ENCODE measurements at regions not wholly inside any gene's neighbourhood (a gene's known extent, or its start where the extent isn't known, plus 50 kb on each side); places are given as distances from the start of the nearest gene placed in this dataset.

DNA sequence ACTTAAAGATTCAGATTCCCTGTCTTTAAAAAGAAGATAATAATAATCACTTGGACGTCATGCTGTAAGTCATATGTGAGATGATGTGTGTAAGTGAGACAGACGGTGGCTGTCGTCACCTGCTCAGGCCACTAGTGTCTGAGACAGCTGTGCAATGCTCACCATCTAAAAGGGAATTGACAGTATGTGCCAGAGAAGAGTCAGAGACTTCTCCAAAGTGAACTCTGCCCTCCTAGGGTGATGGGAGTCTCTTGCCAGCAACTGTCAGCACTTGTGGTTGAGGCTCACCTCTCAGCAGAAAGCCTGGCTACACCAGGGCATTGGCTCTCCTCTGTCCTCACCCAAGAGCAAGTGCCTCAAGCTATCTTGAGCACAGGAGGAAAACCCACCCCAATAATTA is 131.6 kb upstream of the DNAJC10 start:
- H3K27ac ChIP-seq (ENCODE audit: low read length): no peak overlapping the region
- H3K4me2 ChIP-seq (ENCODE audit: insufficient read depth, low read length): no peak overlapping the region
- H3K9ac ChIP-seq (ENCODE audit: low read depth, low read length): no peak overlapping the region
- no peaks in the 10 kb centered on the region for H3K79me2 ChIP-seq (ENCODE audit: insufficient read depth, low read length)
- H2AFZ ChIP-seq (ENCODE audit: low read depth, low read length): no peak overlapping the region
- ATAC-seq (ENCODE audit: insufficient read depth, low read depth) (no peak), DNase-seq (no peak)
- H3K4me3 ChIP-seq (ENCODE audit: low read depth in 1 of 2, low read length in 2 of 2): no peak overlapping the region
- no peaks in the 10 kb centered on the region for H3K36me3 ChIP-seq (ENCODE audit: insufficient read depth, low read length)
- TF ChIP-seq, protein P1, sequence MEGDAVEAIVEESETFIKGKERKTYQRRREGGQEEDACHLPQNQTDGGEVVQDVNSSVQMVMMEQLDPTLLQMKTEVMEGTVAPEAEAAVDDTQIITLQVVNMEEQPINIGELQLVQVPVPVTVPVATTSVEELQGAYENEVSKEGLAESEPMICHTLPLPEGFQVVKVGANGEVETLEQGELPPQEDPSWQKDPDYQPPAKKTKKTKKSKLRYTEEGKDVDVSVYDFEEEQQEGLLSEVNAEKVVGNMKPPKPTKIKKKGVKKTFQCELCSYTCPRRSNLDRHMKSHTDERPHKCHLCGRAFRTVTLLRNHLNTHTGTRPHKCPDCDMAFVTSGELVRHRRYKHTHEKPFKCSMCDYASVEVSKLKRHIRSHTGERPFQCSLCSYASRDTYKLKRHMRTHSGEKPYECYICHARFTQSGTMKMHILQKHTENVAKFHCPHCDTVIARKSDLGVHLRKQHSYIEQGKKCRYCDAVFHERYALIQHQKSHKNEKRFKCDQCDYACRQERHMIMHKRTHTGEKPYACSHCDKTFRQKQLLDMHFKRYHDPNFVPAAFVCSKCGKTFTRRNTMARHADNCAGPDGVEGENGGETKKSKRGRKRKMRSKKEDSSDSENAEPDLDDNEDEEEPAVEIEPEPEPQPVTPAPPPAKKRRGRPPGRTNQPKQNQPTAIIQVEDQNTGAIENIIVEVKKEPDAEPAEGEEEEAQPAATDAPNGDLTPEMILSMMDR (IDR thresholded peaks at IDR 0.05; ENCODE audit: borderline replicate concordance, extremely low read depth, low read length, poor library complexity, severe bottlenecking): no peak
- no peak for TF ChIP-seq EZH2 (IDR thresholded peaks at IDR 0.05; ENCODE audit: borderline replicate concordance, low read depth, low read length, severe bottlenecking)
- no peaks in the 10 kb centered on the region for H4K20me1 ChIP-seq (ENCODE audit: insufficient read depth, low read length)
- peaks cover 3% of the 10 kb centered on the region for H3K27me3 ChIP-seq (ENCODE audit: insufficient read depth, low read length, poor library complexity)
- no peaks in the 10 kb centered on the region for H3K4me1 ChIP-seq (ENCODE audit: insufficient read depth, low read length)
- H3K9me3 ChIP-seq (ENCODE audit: insufficient read depth, low read length, severe bottlenecking): no peaks in the 10 kb centered on the region

DNA sequence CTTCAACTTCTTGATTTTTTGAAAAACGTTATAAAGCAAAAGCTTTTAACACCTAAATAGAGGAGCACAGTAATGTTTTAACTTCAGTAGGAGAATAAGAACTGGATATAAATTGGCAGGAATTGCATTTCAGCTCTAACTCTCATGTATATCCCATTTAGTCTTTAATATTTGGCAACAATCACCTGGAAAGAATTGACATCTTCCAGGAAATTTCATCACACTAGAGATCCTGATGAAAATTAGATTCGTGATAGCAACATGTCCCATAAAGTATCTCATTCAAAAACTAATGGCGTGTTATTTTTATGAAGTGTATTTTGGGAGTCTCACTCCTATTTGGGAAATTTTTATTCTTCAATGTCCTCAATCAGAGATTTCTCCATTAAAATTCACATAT is 131.1 kb upstream of the DNAJC10 start:
- DNase-seq: no peak

DNA sequence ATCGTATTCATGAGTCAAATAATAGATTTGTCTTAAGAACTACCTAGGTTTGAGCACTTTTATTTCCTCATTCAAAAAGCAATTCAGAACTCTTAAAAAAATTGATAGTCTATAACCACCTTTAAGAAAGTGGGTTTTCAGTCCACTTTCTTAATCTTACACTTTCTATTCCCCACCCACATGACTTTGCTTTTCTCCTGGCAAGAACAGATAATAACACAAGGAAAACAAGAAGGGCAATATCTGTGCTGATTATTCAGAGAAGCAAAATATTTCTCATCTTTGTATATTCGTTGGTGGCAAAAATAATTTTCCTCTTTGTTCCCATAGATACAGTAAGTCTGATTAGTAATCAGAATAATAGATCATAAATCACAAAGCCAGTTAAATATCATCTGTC is 130.6 kb upstream of the DNAJC10 start:
- TF ChIP-seq EZH2 (IDR thresholded peaks at IDR 0.05; ENCODE audit: borderline replicate concordance, low read depth, low read length, severe bottlenecking): no peak
- TF ChIP-seq, protein P1 (IDR thresholded peaks at IDR 0.05; ENCODE audit: borderline replicate concordance, extremely low read depth, low read length, poor library complexity, severe bottlenecking): no peak
- H3K4me3 ChIP-seq (ENCODE audit: low read depth in 1 of 2, low read length in 2 of 2): no peak overlapping the region
- H3K4me1 ChIP-seq (ENCODE audit: insufficient read depth, low read length): no peaks in the 10 kb centered on the region
- no peaks in the 10 kb centered on the region for H3K79me2 ChIP-seq (ENCODE audit: insufficient read depth, low read length)
- no peak overlapping the region for H3K4me2 ChIP-seq (ENCODE audit: insufficient read depth, low read length)
- H3K9ac ChIP-seq (ENCODE audit: low read depth, low read length): no peak overlapping the region
- H3K36me3 ChIP-seq (ENCODE audit: insufficient read depth, low read length): no peaks in the 10 kb centered on the region
- no peak overlapping the region for H3K27ac ChIP-seq (ENCODE audit: low read length)
- ATAC-seq (ENCODE audit: insufficient read depth, low read depth): no peak
- H3K27me3 ChIP-seq (ENCODE audit: insufficient read depth, low read length, poor library complexity): peaks cover 3% of the 10 kb centered on the region
- no peaks in the 10 kb centered on the region for H3K9me3 ChIP-seq (ENCODE audit: insufficient read depth, low read length, severe bottlenecking)
- H4K20me1 ChIP-seq (ENCODE audit: insufficient read depth, low read length): no peaks in the 10 kb centered on the region
- no peak for DNase-seq
- H2AFZ ChIP-seq (ENCODE audit: low read depth, low read length): no peak overlapping the region

More for the DNA sequence above, 131.1 kb upstream of the DNAJC10 start:
- peaks cover 3% of the 10 kb centered on the region for H3K27me3 ChIP-seq (ENCODE audit: insufficient read depth, low read length, poor library complexity)
- H3K36me3 ChIP-seq (ENCODE audit: insufficient read depth, low read length): no peaks in the 10 kb centered on the region
- no peak overlapping the region for H3K9ac ChIP-seq (ENCODE audit: low read depth, low read length)
- no peaks in the 10 kb centered on the region for H4K20me1 ChIP-seq (ENCODE audit: insufficient read depth, low read length)
- no peak overlapping the region for H3K4me3 ChIP-seq (ENCODE audit: low read depth in 1 of 2, low read length in 2 of 2)
- H3K4me2 ChIP-seq (ENCODE audit: insufficient read depth, low read length): no peak overlapping the region
- no peak for ATAC-seq (ENCODE audit: insufficient read depth, low read depth)
- no peaks in the 10 kb centered on the region for H3K79me2 ChIP-seq (ENCODE audit: insufficient read depth, low read length)
- H2AFZ ChIP-seq (ENCODE audit: low read depth, low read length): no peak overlapping the region
- no peaks in the 10 kb centered on the region for H3K9me3 ChIP-seq (ENCODE audit: insufficient read depth, low read length, severe bottlenecking)
- no peak overlapping the region for H3K27ac ChIP-seq (ENCODE audit: low read length)
- TF ChIP-seq EZH2 (IDR thresholded peaks at IDR 0.05; ENCODE audit: borderline replicate concordance, low read depth, low read length, severe bottlenecking): no peak
- TF ChIP-seq, protein P1 (IDR thresholded peaks at IDR 0.05; ENCODE audit: borderline replicate concordance, extremely low read depth, low read length, poor library complexity, severe bottlenecking): no peak
- H3K4me1 ChIP-seq (ENCODE audit: insufficient read depth, low read length): no peaks in the 10 kb centered on the region

DNA sequence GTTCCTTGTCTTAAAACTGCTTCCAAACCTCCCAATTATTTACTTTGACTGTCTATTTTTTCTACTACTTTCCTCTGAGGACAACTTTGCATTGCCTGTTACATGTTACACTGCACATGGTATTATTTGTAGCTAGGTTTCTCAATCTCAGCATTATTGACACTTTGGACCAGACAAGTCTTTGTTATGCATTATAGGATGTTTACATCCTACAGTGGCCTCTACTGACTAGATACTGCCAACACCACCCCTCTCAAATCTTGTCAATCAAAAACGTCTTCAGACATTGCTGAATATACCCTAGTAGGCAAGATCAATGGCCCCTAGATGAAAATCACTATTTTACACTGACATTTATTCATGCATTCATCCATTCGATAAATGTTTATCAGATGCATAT is 129.6 kb upstream of the DNAJC10 start:
- H3K36me3 ChIP-seq (ENCODE audit: insufficient read depth, low read length): no peaks in the 10 kb centered on the region
- ATAC-seq (ENCODE audit: insufficient read depth, low read depth): no peak

More for the DNA sequence above, 129.6 kb upstream of the DNAJC10 start:
- Histone ChIP-seq H3K79me2 (ENCODE audit: insufficient read depth, low read length) (no peaks in the 10 kb centered on the region), H3K27ac (ENCODE audit: low read length) (no peak overlapping the region), H2AFZ (ENCODE audit: low read depth, low read length) (no peak overlapping the region), H4K20me1 (ENCODE audit: insufficient read depth, low read length) (no peaks in the 10 kb centered on the region), H3K9ac (ENCODE audit: low read depth, low read length) (no peak overlapping the region), H3K4me3 (ENCODE audit: low read depth in 1 of 2, low read length in 2 of 2) (no peak overlapping the region), H3K4me1 (ENCODE audit: insufficient read depth, low read length) (no peaks in the 10 kb centered on the region), H3K4me2 (ENCODE audit: insufficient read depth, low read length) (no peak overlapping the region), H3K27me3 (ENCODE audit: insufficient read depth, low read length, poor library complexity) (peaks cover 3% of the 10 kb centered on the region), H3K9me3 (ENCODE audit: insufficient read depth, low read length, severe bottlenecking) (no peaks in the 10 kb centered on the region)
- DNase-seq: no peak
- TF ChIP-seq, protein P1 (IDR thresholded peaks at IDR 0.05; ENCODE audit: borderline replicate concordance, extremely low read depth, low read length, poor library complexity, severe bottlenecking): peak; percentile 9
- TF ChIP-seq EZH2 (IDR thresholded peaks at IDR 0.05; ENCODE audit: borderline replicate concordance, low read depth, low read length, severe bottlenecking): no peak

Measured in DND-41 (cell line).